T-helper 2 cell (primary cell): ENCODE measurements at regions not wholly inside any gene's neighbourhood (a gene's known extent, or its start where the extent isn't known, plus 50 kb on each side); places are given as distances from the start of the nearest gene placed in this dataset.
A peak's percentile ranks its signal among the peaks of the same experiment; 100 is the strongest.

Experiments used
- DNase-seq, 5 experiments: peaks; one replicate each; pipeline versions ENCODE4 v3.0.0 to v3.0.0-alpha.2; 2012 to 2022

DNA sequence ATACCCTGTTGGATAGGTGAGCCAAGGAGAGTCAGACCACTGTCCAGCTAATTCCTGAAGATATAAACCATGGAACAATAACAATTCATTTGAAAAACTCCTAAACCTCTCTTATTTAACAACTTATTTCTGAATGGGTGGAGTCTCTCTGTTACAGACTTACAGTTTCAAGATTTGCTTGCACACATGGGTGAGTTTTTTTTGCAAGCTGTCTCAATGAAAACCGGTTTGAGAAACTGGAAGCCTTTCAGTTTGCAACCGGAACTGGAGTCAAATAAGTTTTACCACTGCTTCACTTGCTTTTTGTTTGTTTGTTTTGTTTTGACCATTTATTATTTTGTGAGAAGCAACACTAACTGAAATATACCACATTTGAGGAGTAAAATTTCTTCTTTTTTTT is 243.8 kb downstream of the MTERF1 start:
- DNase-seq, result no peak

DNA sequence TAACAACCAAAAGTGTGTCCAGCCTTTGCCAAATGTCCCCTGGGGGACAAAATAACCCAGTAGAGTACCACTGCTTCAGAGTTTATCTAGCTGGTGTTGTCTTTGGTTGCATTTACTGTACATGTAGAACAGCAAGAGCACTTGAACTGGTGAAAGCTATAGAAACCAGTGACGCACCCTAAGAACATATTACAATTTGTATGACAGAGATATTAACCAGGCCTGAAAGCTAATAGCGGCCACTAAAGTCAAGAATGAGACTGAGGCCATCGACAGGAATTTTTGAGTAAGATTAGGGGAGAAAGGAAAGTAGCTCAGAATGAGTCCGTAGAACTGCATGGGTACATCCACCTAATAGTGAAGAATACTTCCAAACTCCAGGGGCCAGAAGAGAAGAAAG is 236.2 kb downstream of the MTERF1 start:
- DNase-seq, result no peak

DNA sequence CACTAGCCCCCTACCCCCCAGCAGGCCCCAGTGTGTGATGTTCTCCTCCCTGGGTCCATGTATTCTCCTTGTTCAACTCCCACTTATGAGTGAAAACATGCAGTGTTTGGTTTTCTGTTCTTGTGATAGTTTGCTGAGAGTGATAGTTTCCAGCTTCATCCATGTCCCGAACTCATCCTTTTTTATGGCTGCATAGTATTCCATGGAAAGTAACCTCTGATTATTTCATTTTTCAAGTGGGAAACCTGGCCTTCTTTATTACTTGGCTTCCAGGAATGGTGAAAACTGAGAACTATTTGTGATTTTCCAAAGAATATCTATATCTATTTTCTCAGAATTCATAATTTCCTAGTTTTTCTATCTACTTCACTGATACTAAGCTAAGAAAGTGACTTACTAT is 235.0 kb downstream of the MTERF1 start:
- no peak for DNase-seq

DNA sequence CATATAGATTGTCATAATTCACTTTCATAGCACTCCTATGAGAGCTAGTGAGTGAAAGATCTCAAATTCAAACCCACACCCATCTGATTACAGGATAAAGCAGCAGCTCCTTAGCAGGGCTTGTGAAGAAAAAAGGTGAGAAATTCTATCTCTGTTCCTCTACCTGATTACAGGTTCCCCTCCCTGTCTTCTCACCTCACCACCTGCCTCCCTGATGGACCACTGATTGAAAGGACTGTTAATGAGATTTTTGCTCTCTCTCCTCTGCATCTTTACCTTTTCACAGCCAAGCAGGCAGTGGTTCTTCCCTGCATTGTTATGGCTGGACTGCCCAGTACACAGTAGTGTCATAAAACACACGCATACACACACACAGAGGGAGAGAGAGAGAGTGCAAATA is 228.5 kb downstream of the MTERF1 start:
- no peak for DNase-seq

DNA sequence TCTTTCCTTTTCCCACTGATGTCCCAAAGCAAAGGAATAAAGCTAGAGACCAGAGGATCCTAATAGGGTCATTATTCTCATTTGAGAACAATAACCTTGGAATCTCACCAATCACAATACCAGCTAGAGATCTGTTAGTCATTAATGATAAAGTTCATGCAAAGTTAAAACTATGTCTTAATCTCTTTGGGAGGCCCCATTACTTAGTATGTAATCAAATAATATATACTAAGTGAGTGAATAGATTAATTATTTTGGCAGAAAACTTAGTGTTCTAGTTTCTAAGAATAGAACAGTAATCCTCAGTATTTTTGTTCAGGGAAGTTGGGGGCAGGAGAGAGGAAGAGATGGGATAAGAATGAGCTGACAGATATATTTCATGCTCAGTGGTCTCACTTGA is 227.2 kb downstream of the MTERF1 start:
- no peak for DNase-seq

DNA sequence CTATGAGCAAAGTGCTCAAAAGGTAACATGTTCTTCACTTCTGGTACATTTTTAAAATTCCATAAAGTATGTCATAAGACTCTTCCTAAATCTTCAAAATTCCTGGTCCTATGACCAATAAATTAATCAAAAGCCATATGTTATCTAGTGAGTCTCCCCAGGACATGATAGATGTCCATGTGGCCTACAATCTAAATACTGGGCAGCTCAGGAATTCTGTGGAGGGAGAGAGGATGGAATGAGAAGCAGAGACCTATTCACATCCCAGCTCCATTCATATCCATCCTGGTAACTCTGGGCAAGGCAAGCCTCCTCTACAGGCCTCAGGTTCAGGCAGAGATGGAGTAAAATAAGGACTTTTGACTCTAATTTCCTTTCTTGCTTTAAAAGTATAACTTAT is 224.8 kb downstream of the MTERF1 start:
- DNase-seq, result no peak

DNA sequence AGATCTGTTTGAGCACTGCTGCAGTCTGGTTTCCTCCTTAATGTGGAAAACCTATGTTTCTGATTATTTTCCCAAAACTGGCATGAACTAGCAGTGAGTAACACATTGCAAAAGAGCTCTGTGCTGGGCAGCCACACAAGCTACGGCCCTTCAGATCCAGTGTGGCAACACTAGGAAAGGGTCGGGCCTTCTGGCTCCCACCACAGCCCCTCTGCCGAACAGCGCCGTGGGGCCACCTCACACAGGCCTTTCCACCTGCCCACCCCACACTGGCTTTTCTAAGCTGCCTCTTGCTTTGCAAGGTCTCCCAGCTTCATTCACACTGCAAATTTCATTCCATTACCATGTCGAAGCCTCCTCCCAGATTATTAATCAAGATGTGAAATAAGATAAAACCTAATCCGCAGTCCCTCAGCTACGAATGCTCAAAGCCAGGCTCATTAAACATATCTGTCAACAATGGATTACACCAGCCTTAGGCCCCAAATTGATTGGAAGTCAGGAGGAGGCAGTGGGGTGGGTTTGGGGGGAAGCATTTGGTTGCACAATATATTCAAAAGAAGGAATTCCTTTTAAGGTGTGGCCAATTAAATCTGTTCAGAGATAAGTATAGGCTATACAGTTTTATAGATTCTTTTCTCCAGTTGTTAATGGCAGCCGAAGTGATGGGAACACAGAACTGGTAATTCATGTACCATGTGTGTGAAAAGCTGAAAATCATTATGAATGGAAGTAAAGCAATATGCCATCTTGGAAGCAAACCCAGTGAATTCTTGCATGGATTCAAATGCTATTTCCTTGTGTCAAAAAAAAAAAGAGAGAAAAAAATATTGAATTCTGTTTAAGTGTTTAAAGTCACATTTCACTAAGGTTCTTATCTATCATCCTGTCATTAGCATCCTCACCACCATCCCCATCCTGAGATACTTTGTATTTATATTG is 223.7 kb downstream of the MTERF1 start:
- no peak for DNase-seq

DNA sequence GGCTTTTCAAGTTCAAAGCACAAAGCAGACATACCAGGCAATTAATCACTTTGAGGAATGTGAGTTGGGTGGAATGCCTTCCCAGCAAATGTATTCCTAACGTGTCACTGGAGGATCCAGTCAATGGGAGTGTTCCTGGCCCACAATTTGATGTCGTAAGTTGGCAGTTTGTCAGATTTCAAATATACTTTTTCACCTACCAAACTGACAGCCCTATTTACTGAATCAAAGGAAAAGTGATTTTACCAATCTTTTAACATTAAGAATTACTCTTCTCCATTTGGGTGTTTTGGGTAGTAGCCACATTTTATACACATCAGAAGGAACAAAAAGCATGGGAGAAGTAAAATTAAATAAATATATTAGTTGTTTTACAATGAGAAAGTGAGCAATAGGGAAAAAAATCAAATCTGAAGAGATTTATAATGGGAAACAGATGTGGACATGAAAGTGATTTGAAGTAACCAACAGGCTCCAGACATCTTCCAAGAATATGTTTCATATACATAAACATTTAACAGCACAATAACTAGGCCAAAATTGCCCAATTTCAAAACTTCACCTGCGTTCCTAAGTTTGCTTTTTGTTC is 222.9 kb downstream of the MTERF1 start:
- no peak for DNase-seq

DNA sequence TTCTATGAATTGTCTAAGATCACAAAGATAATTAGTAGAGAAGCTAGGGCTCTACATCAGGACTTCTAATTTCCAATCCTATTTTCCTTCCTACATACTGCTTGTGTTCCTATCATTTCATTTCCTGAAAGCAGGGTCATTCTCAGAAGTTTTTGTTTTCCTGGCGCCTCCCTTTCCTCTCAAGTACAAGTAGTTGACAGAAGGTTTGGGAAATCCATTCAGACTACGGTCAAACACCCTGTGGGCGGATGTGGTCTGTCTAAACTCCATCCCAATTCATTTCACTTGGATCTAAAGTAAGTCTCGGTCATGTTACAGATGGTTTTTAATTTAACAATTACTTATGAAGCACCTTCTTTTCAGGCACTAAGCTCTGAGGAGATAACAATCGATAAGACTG is 221.4 kb downstream of the MTERF1 start:
- DNase-seq, result no peak

DNA sequence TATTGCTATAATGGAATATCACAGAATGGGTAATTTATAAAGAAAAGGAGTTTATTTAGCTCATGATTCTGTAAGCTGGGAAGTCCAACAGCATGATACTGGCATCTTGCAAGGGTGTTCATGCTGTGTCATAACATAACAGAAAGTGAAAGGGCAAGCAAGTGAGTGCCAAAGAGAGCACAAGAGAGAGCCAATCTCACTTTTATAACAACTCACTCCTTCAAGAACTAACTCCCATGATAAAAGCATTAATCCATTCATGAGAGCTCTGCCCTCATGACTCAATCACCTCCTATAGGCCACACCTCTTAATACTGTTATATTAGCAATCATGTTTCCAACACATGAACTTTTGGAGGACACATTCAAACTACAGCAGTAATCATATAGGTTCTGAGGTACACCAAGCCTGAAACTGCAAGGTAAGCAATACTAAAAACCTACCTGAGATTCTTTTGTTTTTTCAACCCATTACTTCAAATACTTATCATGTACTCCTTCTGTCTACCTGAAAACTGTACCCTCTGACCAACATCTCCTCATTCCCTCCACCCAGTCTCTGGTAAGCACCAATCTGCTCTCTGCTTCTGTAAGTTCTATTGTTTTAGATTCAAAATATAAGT is 219.7 kb downstream of the MTERF1 start:
- peak in 1 of 5 experiments; percentile 24 for DNase-seq

DNA sequence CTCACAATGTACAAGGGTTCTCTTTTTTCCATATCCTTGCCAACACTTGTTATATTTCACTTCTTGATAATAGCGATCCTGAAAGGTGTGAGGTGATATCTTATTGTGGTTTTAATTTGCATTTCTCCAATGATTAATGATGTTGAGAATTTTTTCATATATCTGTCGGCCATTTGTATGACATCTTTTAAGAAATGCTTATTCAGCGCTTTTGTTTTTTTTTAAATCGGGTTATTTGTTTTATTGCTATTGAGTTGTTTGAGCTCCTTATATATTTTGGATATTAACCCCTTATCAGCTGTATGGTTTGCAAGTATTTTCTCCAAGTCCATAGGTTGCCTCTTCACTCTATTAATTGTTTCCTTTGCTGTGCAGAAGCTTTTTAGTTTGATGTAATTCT is 218.8 kb downstream of the MTERF1 start:
- no peak for DNase-seq

DNA sequence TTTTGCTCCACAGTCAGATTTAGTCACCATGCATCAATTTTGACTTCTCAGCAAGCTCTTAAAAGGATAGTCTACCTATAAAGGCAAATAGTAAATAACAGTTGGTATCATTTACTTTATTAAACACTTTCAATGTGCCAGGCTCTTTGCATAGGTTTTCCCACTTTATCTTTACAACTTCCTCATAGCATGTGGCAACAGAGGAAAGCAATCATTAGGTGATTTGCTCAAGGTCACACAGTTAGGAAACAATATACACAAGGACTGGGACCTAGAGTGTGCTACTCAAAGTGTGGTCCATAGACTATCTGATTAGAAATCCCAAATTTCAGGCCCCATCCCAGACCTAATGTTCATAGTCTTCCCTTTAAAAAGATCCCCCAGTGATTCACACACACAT is 212.3 kb downstream of the MTERF1 start:
- no peak for DNase-seq

DNA sequence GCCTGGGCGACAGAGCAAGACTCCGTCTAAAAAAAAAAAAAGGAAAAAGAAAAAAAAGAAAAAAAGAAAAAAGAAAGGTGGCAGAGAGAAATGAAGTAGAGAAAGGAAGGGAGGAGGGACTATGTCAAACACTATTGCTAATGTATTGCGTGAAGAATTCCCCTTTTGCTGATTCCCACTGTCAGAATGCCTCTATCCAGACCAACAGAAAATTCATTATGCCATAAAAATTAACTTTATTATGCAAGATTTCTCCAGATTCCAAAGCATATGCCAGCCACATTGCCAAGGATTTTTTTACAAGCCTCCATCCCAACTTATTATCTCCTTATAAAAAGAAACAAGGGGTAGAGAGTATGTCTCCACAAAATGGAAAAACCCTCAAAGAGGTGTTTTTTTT is 209.3 kb downstream of the MTERF1 start:
- DNase-seq, result no peak

DNA sequence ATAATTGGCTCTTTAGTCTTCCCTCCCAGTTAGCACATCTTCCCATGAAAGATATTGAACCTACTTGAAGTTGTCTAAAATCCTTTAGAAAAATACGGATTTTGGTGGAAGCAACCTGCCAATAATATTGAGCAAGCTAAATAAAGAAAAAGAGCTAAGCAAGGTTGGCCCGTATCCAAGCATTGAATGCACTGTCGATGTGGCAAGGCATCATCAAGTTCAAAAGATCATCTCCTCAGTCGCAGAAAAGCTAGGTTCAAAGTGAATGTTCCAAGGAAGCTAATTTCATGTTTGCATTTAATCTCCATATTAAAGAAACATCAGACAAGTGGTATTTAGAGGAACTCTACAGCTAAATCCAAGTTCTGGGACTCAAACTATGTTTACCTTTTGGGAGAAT is 206.0 kb downstream of the MTERF1 start:
- no peak for DNase-seq

DNA sequence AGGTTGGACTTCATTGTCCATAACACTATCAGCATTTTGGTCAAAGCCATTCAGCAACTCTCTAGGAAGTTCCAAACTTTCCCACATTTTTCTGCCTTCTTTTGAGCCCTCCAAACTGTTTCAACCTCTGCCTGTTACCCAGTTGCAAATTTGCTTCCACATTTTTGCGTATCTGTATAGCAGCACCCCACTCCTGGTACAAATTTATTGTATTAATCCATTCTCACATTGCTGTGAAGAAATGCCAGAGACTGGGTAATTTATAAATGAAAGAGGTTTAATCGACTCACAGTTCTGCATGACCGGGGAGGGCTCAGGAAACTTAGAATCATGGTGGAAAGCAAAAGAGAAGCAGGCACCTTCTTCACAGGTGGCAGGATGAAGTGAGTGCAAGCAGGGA is 198.8 kb downstream of the MTERF1 start:
- DNase-seq, result no peak

DNA sequence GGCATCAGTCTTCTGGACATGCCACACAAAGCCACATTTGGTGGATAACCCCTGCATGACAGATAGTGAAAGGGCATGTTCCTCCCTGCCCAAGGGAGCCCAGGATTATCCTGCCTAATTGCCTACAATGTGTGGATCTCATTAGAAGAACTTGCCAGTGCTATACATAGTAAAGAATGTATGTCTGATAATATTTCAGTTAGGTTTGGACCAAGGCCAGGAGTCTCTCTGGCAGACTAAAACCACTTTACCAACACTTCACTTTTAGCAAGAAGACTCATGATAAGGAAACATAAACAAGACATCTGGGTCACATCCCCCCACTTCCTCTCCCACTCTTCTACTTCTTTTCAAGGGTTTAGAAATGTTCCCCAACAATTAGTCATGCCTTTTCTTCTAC is 196.7 kb downstream of the MTERF1 start:
- DNase-seq, result no peak

DNA sequence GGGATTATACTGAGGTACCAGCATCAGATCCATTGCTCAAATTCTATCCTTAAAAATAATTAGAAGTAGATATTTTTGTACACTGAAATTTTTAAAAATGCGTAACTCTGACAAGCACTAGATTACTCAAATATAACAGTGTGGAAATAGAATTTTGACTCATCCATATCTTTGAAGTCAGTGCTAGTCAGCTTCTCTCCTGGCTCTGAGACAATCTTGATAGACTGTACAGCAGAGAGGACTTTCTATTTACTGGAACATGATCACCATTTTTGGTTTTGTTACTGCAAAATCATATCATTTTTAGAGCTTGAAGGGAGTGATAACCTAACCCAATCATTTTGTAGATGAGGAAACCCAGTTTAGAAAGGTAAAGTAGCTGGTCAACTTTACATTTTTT is 195.0 kb downstream of the MTERF1 start:
- no peak for DNase-seq

DNA sequence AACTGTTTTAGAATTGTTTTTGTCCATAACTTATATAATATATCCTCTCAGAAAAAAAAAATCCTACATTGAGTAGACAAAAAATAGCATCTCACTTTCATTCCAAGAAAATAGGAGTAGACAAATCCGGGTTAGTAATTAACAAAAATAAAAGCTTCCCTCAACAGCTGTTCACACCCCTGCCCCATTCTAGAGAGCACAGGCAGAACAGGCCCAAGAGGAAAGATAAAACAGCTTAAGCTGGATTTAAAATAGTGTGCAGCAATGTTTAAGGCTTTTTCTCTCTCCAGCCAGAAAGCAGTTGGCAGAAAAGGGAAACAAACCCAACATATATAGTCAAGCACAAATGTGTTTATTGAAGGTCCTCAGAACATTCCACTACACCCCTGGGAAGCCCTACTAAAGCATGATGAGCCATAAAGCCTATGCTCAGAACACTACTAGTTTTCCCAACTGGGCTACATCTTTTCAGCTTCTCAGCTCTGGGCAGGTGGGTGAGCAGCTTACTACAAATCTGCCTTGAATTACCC is 189.9 kb downstream of the MTERF1 start:
- no peak for DNase-seq

DNA sequence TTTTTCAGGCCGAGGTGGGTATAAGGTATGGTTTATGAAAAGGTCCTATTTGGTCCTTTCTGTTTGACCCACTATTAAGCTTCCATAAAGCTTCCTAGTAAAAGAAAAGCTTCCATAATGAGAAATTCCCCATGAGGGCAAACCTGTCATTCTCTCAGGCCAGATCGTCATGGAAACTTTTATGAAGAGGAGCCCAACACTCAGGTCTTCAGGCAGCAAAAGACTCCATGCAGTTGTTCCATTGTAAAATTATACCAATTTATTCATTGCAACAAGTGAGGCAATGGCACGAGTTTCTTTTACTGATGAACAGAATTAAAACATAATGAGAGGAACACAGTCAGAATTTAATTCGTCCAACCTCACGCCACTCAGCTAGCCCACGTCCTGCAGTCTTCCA is 188.6 kb downstream of the MTERF1 start:
- DNase-seq, result no peak

DNA sequence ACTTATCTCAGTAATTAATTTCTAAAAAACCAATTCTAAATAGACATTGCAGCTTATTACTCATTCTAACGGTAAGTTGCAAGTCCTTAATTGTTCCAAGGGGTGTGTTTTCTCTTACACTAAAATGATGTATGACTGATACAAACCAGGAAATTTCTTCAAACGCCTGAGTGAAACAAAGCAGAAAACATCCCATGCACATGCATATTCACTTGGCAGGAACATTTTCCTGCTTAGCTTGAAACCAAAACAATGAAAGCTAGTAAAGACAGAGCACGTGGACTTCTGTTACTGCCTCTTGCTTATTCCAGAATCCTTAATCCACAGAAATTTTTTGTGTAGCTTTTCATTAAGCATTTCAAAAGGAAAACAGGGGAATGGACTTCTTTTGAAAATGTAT is 187.7 kb downstream of the MTERF1 start:
- DNase-seq, result no peak

DNA sequence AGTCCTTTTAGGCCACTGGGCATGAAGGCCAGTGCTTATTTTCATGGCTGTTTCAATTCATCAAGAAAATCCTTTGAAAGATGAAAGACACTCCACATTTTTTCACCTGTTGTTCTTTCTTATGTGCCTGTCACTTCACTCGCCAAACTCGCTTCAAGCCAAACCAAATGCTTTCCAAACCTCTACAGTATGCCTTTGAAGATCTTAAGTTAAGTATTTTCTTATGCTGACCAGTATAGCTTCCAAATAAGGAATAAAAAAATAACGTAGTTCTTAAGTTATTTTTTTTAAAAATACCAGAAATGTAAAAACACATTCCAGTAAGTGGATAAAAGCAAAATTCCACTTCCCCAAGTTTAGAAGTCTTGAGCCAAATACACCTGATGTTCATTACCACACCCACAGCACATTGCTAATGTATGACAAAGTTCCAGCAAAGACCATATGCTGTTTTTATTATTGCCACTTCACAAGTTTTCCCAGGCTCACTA is 186.1 kb downstream of the MTERF1 start:
- no peak for DNase-seq

DNA sequence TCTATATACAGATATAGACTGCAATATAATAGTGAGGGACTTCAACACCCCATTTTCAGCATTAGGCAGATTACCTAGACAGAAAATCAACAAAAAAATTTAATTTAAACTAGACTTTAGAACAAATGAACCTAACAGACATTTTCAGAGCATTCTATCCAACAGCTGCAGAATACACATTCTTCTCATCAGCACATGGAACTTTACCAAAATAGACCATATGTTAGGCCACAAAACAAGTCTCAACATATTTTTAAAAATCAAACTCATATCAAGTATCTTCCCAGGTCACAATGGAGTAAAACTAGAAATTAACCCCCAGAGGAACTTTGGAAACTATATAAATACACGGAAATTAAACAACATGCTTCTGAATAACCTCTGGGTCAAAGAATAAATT is 169.6 kb downstream of the MTERF1 start:
- DNase-seq, result no peak

DNA sequence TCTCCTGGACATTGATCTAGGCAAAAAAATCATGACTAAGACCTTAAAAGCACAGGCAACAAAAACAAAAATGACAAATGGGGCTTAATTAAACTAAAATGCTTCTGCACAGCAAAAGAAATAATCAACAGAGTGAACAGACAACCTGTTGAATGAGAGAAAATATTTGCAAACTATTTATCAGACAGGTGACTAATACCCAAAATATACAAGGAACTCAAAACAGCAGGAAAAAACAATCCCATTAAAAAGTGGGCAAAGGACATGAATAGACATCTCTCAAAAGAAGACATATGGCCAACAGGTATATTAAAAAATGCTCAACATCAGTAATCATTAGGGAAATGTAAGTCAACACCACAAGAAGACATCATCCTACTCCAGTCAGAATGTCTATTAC is 166.8 kb downstream of the MTERF1 start:
- DNase-seq, result no peak
